ENCODE measurements at regions not wholly inside any gene's neighbourhood (a gene's known extent, or its start where the extent isn't known, plus 50 kb on each side); places are given as distances from the start of the nearest gene placed in this dataset.

- peak; percentile 17 to 26 for TF ChIP-seq CTCF (conservative IDR thresholded peaks at IDR 0.05 in 1 of 2, IDR thresholded peaks at IDR 0.05 in 1 of 2; ENCODE audit: low read depth in 1 of 2, low read length in 2 of 2)
- TF ChIP-seq EZH2 (IDR thresholded peaks at IDR 0.05; ENCODE audit: low read length, missing control alignments), result no peak
Measured at GRCh38 chr17:27206447-27206846, 87.5 kb upstream of the WSB1 start.

Data from fibroblast of lung (primary cell).